Neural cell (in vitro differentiated cells): ENCODE measurements at regions not wholly inside any gene's neighbourhood (a gene's known extent, or its start where the extent isn't known, plus 50 kb on each side); places are given as distances from the start of the nearest gene placed in this dataset.

Source experiments
- H2AFZ ChIP-seq: fragments of 200-600, 300-800 bp; sonication (generic), shearing (Covaris generic); 2 replicates; pipeline ENCODE4 v1.6.0; 2014; ENCODE audit warnings: low read depth, mild to moderate bottlenecking, antibody characterized with exemption, low read length, moderate library complexity
- H3F3A ChIP-seq: fragments of 200-600 bp; shearing (Covaris generic); 2 replicates; pipeline ENCODE4 v1.6.1; 2016; ENCODE audit warnings: mild to moderate bottlenecking, moderate library complexity, mixed read lengths, antibody characterized with exemption, low read length; ENCODE audit not compliant: insufficient read depth, poor library complexity, severe bottlenecking
- H3K27ac ChIP-seq: fragments of 200-600, 300-800 bp; sonication (generic), shearing (Covaris generic); 2 replicates; pipeline ENCODE4 v1.5.1; 2014; ENCODE audit warnings: mild to moderate bottlenecking, low read length, moderate library complexity
- H3K27me3 ChIP-seq: fragments of 300-800, 200-600 bp; sonication (generic), shearing (Covaris generic); 2 replicates; pipeline ENCODE4 v1.6.0; 2014; ENCODE audit warnings: mild to moderate bottlenecking, low read depth, low read length, moderate library complexity; ENCODE audit not compliant: insufficient read depth
- H3K36me3 ChIP-seq: fragments of 300-800, 200-600 bp; sonication (generic), shearing (Covaris generic); 2 replicates; pipeline ENCODE4 v1.5.1; 2014; ENCODE audit warnings: mild to moderate bottlenecking, antibody characterized with exemption, low read length, moderate library complexity; ENCODE audit not compliant: insufficient read depth
- H3K4me2 ChIP-seq: fragments of 300-800, 200-600 bp; sonication (generic), shearing (Covaris generic); 2 replicates; pipeline ENCODE4 v1.6.0; 2014; ENCODE audit warnings: mild to moderate bottlenecking, low read length
- H3K4me3 ChIP-seq: fragments of 300-800, 200-600 bp; sonication (generic), shearing (Covaris generic); 2 replicates; pipeline ENCODE4 v1.5.1; 2014; ENCODE audit warnings: mild to moderate bottlenecking, low read length, moderate library complexity
- H3K79me2 ChIP-seq: fragments of 200-600 bp; shearing (Covaris generic); replicated peaks from 2 replicates; pipeline ENCODE4 v1.6.0; 2014; ENCODE audit warnings: mild to moderate bottlenecking, low read length, moderate library complexity; ENCODE audit not compliant: insufficient read depth
- H3K9ac ChIP-seq: fragments of 300-800, 200-600 bp; sonication (generic), shearing (Covaris generic); 2 replicates; pipeline ENCODE4 v1.6.1; 2016; ENCODE audit warnings: mild to moderate bottlenecking, low read length, mixed read lengths
- H3K9me2 ChIP-seq: fragments of 200-600 bp; shearing (Covaris generic); 2 replicates; pipeline ENCODE4 v1.6.1; 2016; ENCODE audit warnings: mild to moderate bottlenecking, low read length, mixed read lengths; ENCODE audit not compliant: insufficient read depth
- H3K9me3 ChIP-seq: fragments of 200-600, 300-800 bp; sonication (generic), shearing (Covaris generic); 2 replicates; pipeline ENCODE4 v1.6.1; 2016; ENCODE audit warnings: mild to moderate bottlenecking, mixed run types, low read length, moderate library complexity, mixed read lengths
- H4K20me1 ChIP-seq: fragments of 200-600 bp; shearing (Covaris generic); 2 replicates; pipeline ENCODE4 v1.6.1; 2016; ENCODE audit warnings: mild to moderate bottlenecking, mixed run types; ENCODE audit not compliant: insufficient read depth
- CTCF ChIP-seq: fragments of 450-650 bp; IDR thresholded peaks from 2 replicates; pipeline ENCODE4 v1.5.1; 2014; ENCODE audit warnings: antibody characterized with exemption, mild to moderate bottlenecking, moderate library complexity; ENCODE audit not compliant: poor library complexity, severe bottlenecking
- EP300 ChIP-seq: fragments of 450-650 bp; conservative IDR thresholded peaks from 2 replicates; pipeline ENCODE4 v1.6.1; 2014; ENCODE audit warnings: antibody characterized with exemption, mild to moderate bottlenecking, moderate library complexity; ENCODE audit not compliant: poor library complexity, severe bottlenecking
- EZH2 ChIP-seq: fragments of 200-600, 300-800 bp; shearing (Covaris generic), sonication (generic); IDR thresholded peaks from 2 replicates; pipeline ENCODE4 v1.6.1; 2014; ENCODE audit warnings: antibody characterized with exemption, low read length, borderline replicate concordance, mild to moderate bottlenecking; ENCODE audit not compliant: insufficient read depth, poor library complexity, severe bottlenecking
- MXI1 ChIP-seq: fragments of 450-650 bp; conservative IDR thresholded peaks from 2 replicates; pipeline ENCODE4 v1.6.1; 2014; ENCODE audit warnings: antibody characterized with exemption, mild to moderate bottlenecking; ENCODE audit not compliant: poor library complexity, severe bottlenecking
- POLR2AphosphoS5 ChIP-seq: IDR thresholded peaks from 2 replicates; pipeline ENCODE4 v1.6.1; 2012
- RAD21 ChIP-seq: fragments of 450-650 bp; conservative IDR thresholded peaks from 2 replicates; pipeline ENCODE4 v1.6.1; 2014; ENCODE audit warnings: antibody characterized with exemption, mild to moderate bottlenecking, moderate library complexity
- REST ChIP-seq: IDR thresholded peaks from 2 replicates; pipeline ENCODE4 v1.6.1; 2012; ENCODE audit warnings: borderline replicate concordance
- SMC3 ChIP-seq: fragments of 450-650 bp; conservative IDR thresholded peaks from 2 replicates; pipeline ENCODE4 v1.6.1; 2014; ENCODE audit warnings: antibody characterized with exemption, mild to moderate bottlenecking, moderate library complexity; ENCODE audit not compliant: poor library complexity
- TAF1 ChIP-seq: IDR thresholded peaks from 2 replicates; pipeline ENCODE4 v1.6.1; 2012; ENCODE audit warnings: low read depth

GRCh38 chr12:58463051-58463450 lies 457.3 kb downstream of the LRIG3 start:
- Histone ChIP-seq H3K4me3 (no peak overlapping the region), H3K9ac (no peak overlapping the region), H3K27ac (no peak overlapping the region), H4K20me1 (no peaks in the 10 kb centered on the region), H3K9me3 (no peaks in the 10 kb centered on the region), H3K36me3 (no peaks in the 10 kb centered on the region), H3F3A (no peaks in the 10 kb centered on the region), H3K9me2 (no peaks in the 10 kb centered on the region), H3K27me3 (no peaks in the 10 kb centered on the region), H2AFZ (no peak overlapping the region), H3K79me2 (no peaks in the 10 kb centered on the region), H3K4me2 (no peak overlapping the region)
- no peak for TF ChIP-seq TAF1
- TF ChIP-seq SMC3: no peak
- no peak for TF ChIP-seq POLR2AphosphoS5
- no peak for TF ChIP-seq EP300
- no peak for TF ChIP-seq MXI1
- TF ChIP-seq CTCF: no peak
- TF ChIP-seq EZH2: no peak
- no peak for TF ChIP-seq RAD21
- no peak for TF ChIP-seq REST

DNA sequence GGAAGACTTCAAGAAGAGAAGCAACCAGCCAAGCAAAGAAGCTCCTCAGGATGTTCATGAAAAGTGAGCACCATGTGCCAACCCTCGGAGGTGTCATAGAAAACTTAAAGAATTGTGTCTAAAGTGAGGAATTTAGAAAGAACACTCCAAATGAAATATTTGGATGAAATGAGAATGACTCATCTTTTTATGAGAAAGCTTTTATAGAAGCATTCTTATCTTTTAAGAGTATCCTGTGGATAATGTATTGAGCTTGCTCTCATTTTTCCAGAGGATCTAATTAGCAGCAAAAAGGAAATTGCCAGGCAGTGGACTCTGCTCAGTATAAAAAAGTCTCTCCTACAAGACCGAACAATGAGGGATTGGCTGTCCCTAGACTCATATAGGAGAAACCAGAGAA lies 454.9 kb downstream of the LRIG3 start:
- no peak overlapping the region for H3K9ac ChIP-seq
- no peaks in the 10 kb centered on the region for H3F3A ChIP-seq
- no peaks in the 10 kb centered on the region for H3K9me2 ChIP-seq
- no peaks in the 10 kb centered on the region for H4K20me1 ChIP-seq
- no peaks in the 10 kb centered on the region for H3K79me2 ChIP-seq
- no peak overlapping the region for H3K27ac ChIP-seq
- H3K36me3 ChIP-seq: no peaks in the 10 kb centered on the region
- H3K4me2 ChIP-seq: no peak overlapping the region
- H2AFZ ChIP-seq: no peak overlapping the region
- H3K27me3 ChIP-seq: no peaks in the 10 kb centered on the region
- no peak overlapping the region for H3K4me3 ChIP-seq
- no peak for TF ChIP-seq REST
- no peak for TF ChIP-seq MXI1
- no peak for TF ChIP-seq RAD21
- no peak for TF ChIP-seq CTCF
- no peak for TF ChIP-seq TAF1
- TF ChIP-seq EP300: no peak
- no peak for TF ChIP-seq POLR2AphosphoS5
- no peak for TF ChIP-seq SMC3
- TF ChIP-seq EZH2: no peak
- no peaks in the 10 kb centered on the region for H3K9me3 ChIP-seq
